ENCODE measurements at regions not wholly inside any gene's neighbourhood (a gene's known extent, or its start where the extent isn't known, plus 50 kb on each side); places are given as distances from the start of the nearest gene placed in this dataset.

- no peak for TF ChIP-seq CTCF (IDR thresholded peaks at IDR 0.05; ENCODE audit: low read depth, low read length, missing control alignments)
- DNase-seq (ENCODE audit: low read depth) = no peak
- H3K4me3 ChIP-seq (ENCODE audit: low read depth, low read length) = no peak overlapping the region
- in situ Hi-C loops (cut with HindIII; ENCODE audit: low sequenced_read_pairs) = no loop called here
These were observed 66.6 kb upstream of the ELOVL6 start for GRCh38 chr4:110265001-110265400.

GRCh38 chr4:110260299-110260698, 61.9 kb upstream of the ELOVL6 start:
- in situ Hi-C loops (cut with HindIII; ENCODE audit: low sequenced_read_pairs) = no loop called here
- no peak overlapping the region for H3K4me3 ChIP-seq (ENCODE audit: low read depth, low read length)
- TF ChIP-seq CTCF (IDR thresholded peaks at IDR 0.05; ENCODE audit: low read depth, low read length, missing control alignments) = no peak
- no peak for DNase-seq (ENCODE audit: low read depth)

GRCh38 chr4:110250023-110250387, 51.6 kb upstream of the ELOVL6 start:
- H3K4me3 ChIP-seq (ENCODE audit: low read depth, low read length) = no peak overlapping the region
- in situ Hi-C loops (cut with HindIII; ENCODE audit: low sequenced_read_pairs) = no loop called here
- no peak for TF ChIP-seq CTCF (IDR thresholded peaks at IDR 0.05; ENCODE audit: low read depth, low read length, missing control alignments)
- DNase-seq (ENCODE audit: low read depth) = no peak

- no peak for TF ChIP-seq CTCF (IDR thresholded peaks at IDR 0.05; ENCODE audit: low read depth, low read length, missing control alignments)
- H3K4me3 ChIP-seq (ENCODE audit: low read depth, low read length) = no peak overlapping the region
These were observed 50.4 kb upstream of the ELOVL6 start for GRCh38 chr4:110248831-110249253.

More at GRCh38 chr4:110248831-110249253, 50.4 kb upstream of the ELOVL6 start:
- DNase-seq (ENCODE audit: low read depth) = no peak
- in situ Hi-C loops (cut with HindIII; ENCODE audit: low sequenced_read_pairs) = loop anchor here (10.0 kb wide), 1 partner anchor 64 kb away; no protein-coding TSS in a partner anchor
